GM06990 (cell line): ENCODE measurements at regions not wholly inside any gene's neighbourhood (a gene's known extent, or its start where the extent isn't known, plus 50 kb on each side); places are given as distances from the start of the nearest gene placed in this dataset.

Experiments used
- DNase-seq: peaks from one replicate; pipeline ENCODE4 v3.0.0-alpha.2; 2011; ENCODE audit not compliant: insufficient read length; ENCODE audit errors: extremely low read depth
- H3K27me3 ChIP-seq: replicated peaks from 2 replicates; pipeline ENCODE4 v1.6.0; 2011; ENCODE audit warnings: low read length; ENCODE audit not compliant: control insufficient read depth, insufficient read depth
- H3K36me3 ChIP-seq: 2 replicates; pipeline ENCODE4 v1.5.1; 2011; ENCODE audit warnings: low read length; ENCODE audit not compliant: control insufficient read depth, insufficient read depth
- H3K4me3 ChIP-seq: replicated peaks from 2 replicates; pipeline ENCODE4 v1.5.1; 2011; ENCODE audit warnings: low read depth, mild to moderate bottlenecking, control low read depth, low read length
- TF ChIP-seq, protein P1 (sequence below): IDR thresholded peaks from 2 replicates; pipeline ENCODE4 v1.5.1; 2011; ENCODE audit warnings: low read length, control low read depth, mild to moderate bottlenecking, inconsistent platforms; ENCODE audit not compliant: insufficient read depth, poor library complexity, severe bottlenecking

DNA sequence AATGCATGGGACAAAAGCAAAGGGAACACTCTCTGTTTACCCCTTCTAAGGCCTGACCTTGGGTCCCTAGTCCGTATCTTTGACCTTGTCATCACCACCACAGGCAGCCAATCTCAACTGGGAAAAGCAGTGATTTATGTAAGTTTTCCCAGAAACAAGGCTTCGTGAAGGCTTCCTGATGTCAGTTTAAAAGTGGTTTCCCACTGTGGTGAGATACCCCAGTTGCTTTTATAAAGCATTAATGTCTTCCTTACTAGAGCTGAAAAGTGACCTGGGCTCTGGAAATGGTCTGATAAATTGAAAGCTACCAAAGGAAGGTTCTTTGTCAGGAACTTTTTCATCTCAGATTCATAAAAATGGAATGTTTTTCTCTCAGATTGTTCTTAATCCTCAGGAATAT, 536.4 kb upstream of the PTBP2 start:
- Histone ChIP-seq H3K27me3 (no peaks in the 10 kb centered on the region), H3K36me3 (no peaks in the 10 kb centered on the region), H3K4me3 (no peak overlapping the region)
- TF ChIP-seq, protein P1, sequence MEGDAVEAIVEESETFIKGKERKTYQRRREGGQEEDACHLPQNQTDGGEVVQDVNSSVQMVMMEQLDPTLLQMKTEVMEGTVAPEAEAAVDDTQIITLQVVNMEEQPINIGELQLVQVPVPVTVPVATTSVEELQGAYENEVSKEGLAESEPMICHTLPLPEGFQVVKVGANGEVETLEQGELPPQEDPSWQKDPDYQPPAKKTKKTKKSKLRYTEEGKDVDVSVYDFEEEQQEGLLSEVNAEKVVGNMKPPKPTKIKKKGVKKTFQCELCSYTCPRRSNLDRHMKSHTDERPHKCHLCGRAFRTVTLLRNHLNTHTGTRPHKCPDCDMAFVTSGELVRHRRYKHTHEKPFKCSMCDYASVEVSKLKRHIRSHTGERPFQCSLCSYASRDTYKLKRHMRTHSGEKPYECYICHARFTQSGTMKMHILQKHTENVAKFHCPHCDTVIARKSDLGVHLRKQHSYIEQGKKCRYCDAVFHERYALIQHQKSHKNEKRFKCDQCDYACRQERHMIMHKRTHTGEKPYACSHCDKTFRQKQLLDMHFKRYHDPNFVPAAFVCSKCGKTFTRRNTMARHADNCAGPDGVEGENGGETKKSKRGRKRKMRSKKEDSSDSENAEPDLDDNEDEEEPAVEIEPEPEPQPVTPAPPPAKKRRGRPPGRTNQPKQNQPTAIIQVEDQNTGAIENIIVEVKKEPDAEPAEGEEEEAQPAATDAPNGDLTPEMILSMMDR: no peak
- no peak for DNase-seq

DNA sequence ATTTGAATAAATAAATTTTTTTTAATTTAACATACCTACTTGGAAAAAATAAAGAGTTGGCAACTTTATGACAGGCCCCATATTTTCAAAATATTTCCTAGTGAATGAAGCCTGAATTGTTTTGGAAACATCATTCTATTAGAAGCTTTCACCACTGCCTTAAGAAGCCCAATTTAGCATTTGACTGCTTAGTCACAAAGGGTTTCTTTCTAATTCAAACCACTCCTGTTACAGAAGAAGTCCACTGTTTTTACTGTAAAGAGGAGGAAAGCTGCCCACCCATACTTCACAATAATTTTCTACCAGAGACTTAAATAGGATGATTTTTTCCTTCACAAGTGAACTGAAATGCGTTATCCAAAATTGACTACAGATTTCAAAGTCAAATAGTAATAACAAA, 534.6 kb upstream of the PTBP2 start:
- TF ChIP-seq, protein P1: no peak
- H3K4me3 ChIP-seq: no peak overlapping the region

DNA sequence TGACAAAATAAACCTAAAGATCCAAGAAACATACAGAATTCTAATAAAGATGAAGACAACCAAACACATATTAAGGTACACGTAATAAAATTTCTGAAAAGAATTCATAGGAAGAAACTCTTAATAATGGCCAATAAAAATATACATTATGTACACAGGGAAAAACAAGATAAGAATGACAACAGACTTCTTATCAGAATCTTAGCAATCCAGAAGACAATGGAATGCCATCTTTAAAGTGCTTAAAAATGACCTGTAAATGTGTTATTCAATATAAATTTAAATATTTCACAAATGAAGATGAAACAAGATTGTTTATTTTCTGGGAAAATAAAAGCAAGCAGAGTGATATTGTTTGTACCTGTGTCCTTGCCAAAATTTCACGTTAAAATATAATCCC, 530.4 kb upstream of the PTBP2 start:
- no peaks in the 10 kb centered on the region for H3K27me3 ChIP-seq
- H3K36me3 ChIP-seq: no peaks in the 10 kb centered on the region
- no peak for DNase-seq
- TF ChIP-seq, protein P1: no peak
- H3K4me3 ChIP-seq: no peak overlapping the region

More for the DNA sequence above, 534.6 kb upstream of the PTBP2 start:
- H3K27me3 ChIP-seq: no peaks in the 10 kb centered on the region
- no peak for DNase-seq
- no peaks in the 10 kb centered on the region for H3K36me3 ChIP-seq

DNA sequence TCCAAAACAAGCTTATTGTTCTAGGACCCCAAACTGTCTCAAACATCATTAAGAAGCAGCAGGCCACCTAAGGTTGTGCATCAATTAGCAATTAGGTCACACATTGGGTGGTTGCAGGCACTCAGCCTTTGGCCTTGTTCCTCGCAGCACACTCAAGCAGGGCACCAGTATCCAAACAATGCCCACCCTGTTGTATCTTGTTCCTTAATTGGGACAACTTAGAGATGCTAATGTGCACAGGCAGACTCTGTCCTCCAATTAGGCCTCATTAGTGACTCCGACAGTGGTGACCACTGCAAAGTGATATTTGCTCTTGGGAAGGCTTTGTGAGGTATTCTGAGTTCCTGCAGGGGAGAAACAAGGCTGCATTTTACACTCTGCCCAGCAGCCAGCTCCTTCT, 515.1 kb upstream of the PTBP2 start:
- no peak for DNase-seq
- Histone ChIP-seq H3K27me3 (no peaks in the 10 kb centered on the region), H3K4me3 (no peak overlapping the region), H3K36me3 (no peaks in the 10 kb centered on the region)
- TF ChIP-seq, protein P1: no peak

DNA sequence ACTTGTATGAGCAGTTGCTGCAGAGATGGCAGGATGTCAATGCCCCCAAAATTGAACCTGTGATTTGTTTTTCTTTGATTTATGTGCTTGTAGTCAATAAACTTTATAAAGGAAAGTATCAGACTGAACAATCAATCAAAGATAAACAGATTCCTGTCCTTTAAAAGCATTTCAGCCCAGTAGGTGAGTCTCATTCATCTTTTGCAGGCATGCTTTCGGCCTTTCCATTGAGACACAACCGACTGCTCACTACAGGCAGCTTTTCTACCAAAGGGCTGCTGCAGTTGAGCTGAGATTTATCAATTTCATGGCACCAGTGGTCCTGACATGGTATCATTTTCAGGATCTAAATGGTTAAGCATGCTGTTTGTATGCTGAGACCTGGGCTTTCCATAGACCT, 513.6 kb upstream of the PTBP2 start:
- Histone ChIP-seq H3K27me3 (no peaks in the 10 kb centered on the region), H3K36me3 (no peaks in the 10 kb centered on the region), H3K4me3 (no peak overlapping the region)
- no peak for DNase-seq
- TF ChIP-seq, protein P1: no peak

DNA sequence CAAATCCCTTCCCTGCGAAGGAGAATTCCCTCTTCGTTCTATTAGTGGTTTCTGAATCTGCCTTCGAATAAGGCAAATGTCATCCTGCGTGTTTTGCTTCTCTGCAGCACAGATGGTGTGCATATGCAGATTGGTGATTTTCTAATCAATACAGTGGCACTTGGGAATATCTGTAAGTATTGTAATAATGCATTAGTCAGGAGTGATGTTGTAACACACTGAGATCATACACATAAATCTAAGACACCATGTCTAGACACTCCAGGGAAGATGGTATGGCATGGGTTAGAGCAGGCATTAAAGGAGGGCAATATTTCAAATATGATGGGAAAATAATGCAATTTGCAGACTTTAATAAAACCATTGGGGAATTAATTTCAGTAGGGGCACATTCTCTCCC, 513.2 kb upstream of the PTBP2 start:
- H3K4me3 ChIP-seq: no peak overlapping the region
- H3K36me3 ChIP-seq: no peaks in the 10 kb centered on the region
- no peaks in the 10 kb centered on the region for H3K27me3 ChIP-seq
- TF ChIP-seq, protein P1: no peak
- DNase-seq: no peak
